HFF-Myc (cell line): ENCODE measurements at regions not wholly inside any gene's neighbourhood (a gene's known extent, or its start where the extent isn't known, plus 50 kb on each side); places are given as distances from the start of the nearest gene placed in this dataset.

Source experiments
- DNase-seq: peaks from one replicate; pipeline ENCODE4 v3.0.0-alpha.2; 2011; ENCODE audit warnings: low read depth; ENCODE audit errors: extremely low read depth
- H3K4me3 ChIP-seq: replicated peaks from 2 replicates; pipeline ENCODE4 v1.5.1; 2011; ENCODE audit warnings: low read depth, mild to moderate bottlenecking, control low read depth, low read length
- TF ChIP-seq, protein P1 (sequence below): IDR thresholded peaks from 2 replicates; pipeline ENCODE4 v1.5.1; 2012; ENCODE audit warnings: mild to moderate bottlenecking, low read depth, low read length, control low read depth; ENCODE audit errors: missing control alignments

GRCh38 chr2:103552775-103553174, 790.9 kb downstream of the TMEM182 start:
- TF ChIP-seq, protein P1, sequence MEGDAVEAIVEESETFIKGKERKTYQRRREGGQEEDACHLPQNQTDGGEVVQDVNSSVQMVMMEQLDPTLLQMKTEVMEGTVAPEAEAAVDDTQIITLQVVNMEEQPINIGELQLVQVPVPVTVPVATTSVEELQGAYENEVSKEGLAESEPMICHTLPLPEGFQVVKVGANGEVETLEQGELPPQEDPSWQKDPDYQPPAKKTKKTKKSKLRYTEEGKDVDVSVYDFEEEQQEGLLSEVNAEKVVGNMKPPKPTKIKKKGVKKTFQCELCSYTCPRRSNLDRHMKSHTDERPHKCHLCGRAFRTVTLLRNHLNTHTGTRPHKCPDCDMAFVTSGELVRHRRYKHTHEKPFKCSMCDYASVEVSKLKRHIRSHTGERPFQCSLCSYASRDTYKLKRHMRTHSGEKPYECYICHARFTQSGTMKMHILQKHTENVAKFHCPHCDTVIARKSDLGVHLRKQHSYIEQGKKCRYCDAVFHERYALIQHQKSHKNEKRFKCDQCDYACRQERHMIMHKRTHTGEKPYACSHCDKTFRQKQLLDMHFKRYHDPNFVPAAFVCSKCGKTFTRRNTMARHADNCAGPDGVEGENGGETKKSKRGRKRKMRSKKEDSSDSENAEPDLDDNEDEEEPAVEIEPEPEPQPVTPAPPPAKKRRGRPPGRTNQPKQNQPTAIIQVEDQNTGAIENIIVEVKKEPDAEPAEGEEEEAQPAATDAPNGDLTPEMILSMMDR, result no peak
- no peak overlapping the region for H3K4me3 ChIP-seq
- DNase-seq, result no peak

- TF ChIP-seq, protein P1, result no peak
- no peak for DNase-seq
Observed at GRCh38 chr2:103594823-103595222, 833.0 kb downstream of the TMEM182 start.

DNA sequence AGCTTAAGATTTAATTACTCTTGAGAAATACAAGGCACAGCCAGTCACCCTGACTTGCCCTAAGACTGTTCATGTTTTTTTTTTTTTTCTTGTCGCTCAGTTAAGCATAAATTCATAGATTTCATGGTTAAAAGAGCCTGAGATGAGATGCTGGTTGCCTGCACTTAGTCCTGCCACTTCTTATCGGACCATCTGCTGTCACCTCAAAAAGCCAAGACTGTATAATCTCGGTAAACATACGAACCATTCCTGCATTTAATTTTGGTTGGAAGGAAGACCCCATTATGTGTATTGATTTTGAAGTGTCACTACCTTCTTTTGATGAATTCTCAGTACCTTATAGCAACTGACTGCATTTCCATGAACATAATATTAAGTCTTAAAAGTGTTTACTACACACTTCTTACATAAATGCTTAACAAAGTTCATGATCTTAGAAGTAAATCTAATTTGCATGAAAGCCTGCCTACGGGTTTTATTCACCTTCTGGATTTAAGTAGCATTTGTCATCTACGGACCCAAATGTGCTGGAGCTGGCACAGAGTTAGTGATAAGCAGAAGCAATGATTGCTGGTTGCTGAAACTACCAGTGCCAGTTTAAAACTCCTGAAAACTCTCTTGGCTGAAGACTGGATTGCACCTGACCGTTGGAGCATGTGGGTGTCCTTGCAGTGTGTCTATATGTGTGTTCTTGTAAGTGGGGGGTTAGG, 843.4 kb downstream of the TMEM182 start:
- TF ChIP-seq, protein P1, result no peak
- DNase-seq, result no peak
- H3K4me3 ChIP-seq, result no peak overlapping the region

More at GRCh38 chr2:103594823-103595222, 833.0 kb downstream of the TMEM182 start:
- H3K4me3 ChIP-seq, result no peak overlapping the region

GRCh38 chr2:103615611-103616105, 853.8 kb downstream of the TMEM182 start:
- TF ChIP-seq, protein P1, result no peak
- H3K4me3 ChIP-seq, result no peak overlapping the region
- no peak for DNase-seq

- no peak for DNase-seq
- no peak overlapping the region for H3K4me3 ChIP-seq
- TF ChIP-seq, protein P1, result no peak
Observed at GRCh38 chr2:103616891-103617290, 855.1 kb downstream of the TMEM182 start.

GRCh38 chr2:103618112-103618511, 856.3 kb downstream of the TMEM182 start:
- TF ChIP-seq, protein P1, result no peak
- no peak for DNase-seq
- H3K4me3 ChIP-seq, result no peak overlapping the region
